Ecto neural progenitor cell (in vitro differentiated cells): ENCODE measurements at regions not wholly inside any gene's neighbourhood (a gene's known extent, or its start where the extent isn't known, plus 50 kb on each side); places are given as distances from the start of the nearest gene placed in this dataset.
"Not testable (repeated sequence)": the region's sequence is repeated elsewhere in the genome, so short reads cannot be mapped to it uniquely, and the experiment has no call there.

ENCODE experiments used
- DNase-seq: peaks from one replicate; pipeline ENCODE4 v3.0.0-alpha.2; 2018; ENCODE audit warnings: low spot score

GRCh38 chr12:131274906-131275305 is 321.2 kb downstream of the ADGRD1 start:
- DNase-seq, result no peak

GRCh38 chr12:131275824-131276223 is 322.1 kb downstream of the ADGRD1 start:
- no peak for DNase-seq

- DNase-seq, result no peak
These were observed 322.9 kb downstream of the ADGRD1 start for GRCh38 chr12:131276501-131277185.

- not testable (repeated sequence) for DNase-seq
These were observed 323.7 kb downstream of the ADGRD1 start for GRCh38 chr12:131277186-131278091.

- DNase-seq, result not testable (repeated sequence)
These were observed 324.9 kb downstream of the ADGRD1 start for GRCh38 chr12:131278451-131279115.

GRCh38 chr12:131279281-131279921 is 325.7 kb downstream of the ADGRD1 start:
- DNase-seq, result no peak

GRCh38 chr12:131280426-131280825 is 326.7 kb downstream of the ADGRD1 start:
- DNase-seq, result no peak

GRCh38 chr12:131281016-131281415 is 327.3 kb downstream of the ADGRD1 start:
- no peak for DNase-seq

GRCh38 chr12:131282292-131283080 is 328.8 kb downstream of the ADGRD1 start:
- no peak for DNase-seq

GRCh38 chr12:131283191-131283861 is 329.6 kb downstream of the ADGRD1 start:
- no peak for DNase-seq

GRCh38 chr12:131283862-131284825 is 330.4 kb downstream of the ADGRD1 start:
- not testable (repeated sequence) for DNase-seq

- not testable (repeated sequence) for DNase-seq
These were observed 331.5 kb downstream of the ADGRD1 start for GRCh38 chr12:131284954-131285904.

GRCh38 chr12:131285905-131286295 is 332.2 kb downstream of the ADGRD1 start:
- DNase-seq, result not testable (repeated sequence)

- DNase-seq, result not testable (repeated sequence)
These were observed 332.6 kb downstream of the ADGRD1 start for GRCh38 chr12:131286301-131286700.

- no peak for DNase-seq
These were observed 333.6 kb downstream of the ADGRD1 start for GRCh38 chr12:131287015-131287937.

GRCh38 chr12:131287938-131288764 is 334.4 kb downstream of the ADGRD1 start:
- DNase-seq, result no peak
